HCT116 (cell line): ENCODE measurements at regions not wholly inside any gene's neighbourhood (a gene's known extent, or its start where the extent isn't known, plus 50 kb on each side); places are given as distances from the start of the nearest gene placed in this dataset.

Experiments
- ATAC-seq: fragments of 200-7000 bp; cut with Tn5 transposase; 2 replicates; pipeline ENCODE4 v1.9.1; 2020; ENCODE audit warnings: mild to moderate bottlenecking, moderate library complexity
- BruUV-seq: library from RNA; stranded (reverse); fragments of 400-500 nt; replicated peaks from 2 replicates; lab custom pipeline; 2021; lab: Mats Ljungman, UMichigan
- CTCF ChIA-PET: fragments of 300-600 bp; sonication (Branson Sonifier 250); formaldehyde crosslinking; loops from one replicate; lab custom pipeline; 2021; ENCODE audit warnings: antibody characterized with exemption; lab: Charles Lee
- POLR2A ChIA-PET: fragments of 300-600, 350-600 bp; sonication (Branson Sonifier 250); formaldehyde crosslinking; loops from one replicate; lab custom pipeline; 2021; ENCODE audit warnings: antibody characterized with exemption; lab: Charles Lee
- RAD21 ChIA-PET, 2 experiments: fragments of 300-600 bp; sonication (Branson Sonifier 250); formaldehyde crosslinking; loops; one replicate each; lab custom pipeline; 2023; ENCODE audit warnings: low total read pairs in 2 of 2; ENCODE audit not compliant: uncharacterized antibody in 2 of 2, unreplicated experiment in 2 of 2, low non-redundant PET in 1 of 2; lab: Charles Lee
- DNase-seq: peaks from one replicate; pipeline ENCODE4 v3.0.0-alpha.2; 2010; ENCODE audit warnings: low read depth, low spot score
- H2AFZ ChIP-seq: fragments of 200-600 bp; shearing (Covaris generic), sonication (generic); 2 replicates; pipeline ENCODE4 v1.6.1; 2017; ENCODE audit warnings: low read depth, mixed run types, mixed read lengths, antibody characterized with exemption, low read length; ENCODE audit not compliant: poor library complexity, severe bottlenecking
- H3K27ac ChIP-seq: 2 replicates; pipeline ENCODE4 v1.5.1; 2012; ENCODE audit warnings: low read depth, low read length
- H3K27me3 ChIP-seq: fragments of 200-600 bp; sonication (generic); 2 replicates; pipeline ENCODE4 v1.6.1; 2016; ENCODE audit warnings: mixed run types, low read length, mixed read lengths; ENCODE audit not compliant: insufficient read depth
- H3K36me3 ChIP-seq, 2 experiments: fragments of 200-500 bp in 1 of 2; fragments of 200-600 bp in 1 of 2; sonication (Bioruptor generic) in 1 of 2; sonication (generic) in 1 of 2; 2 replicates each; pipeline versions ENCODE4 v1.5.1 to v1.6.1; 2014 to 2016; ENCODE audit warnings: low read length in 2 of 2, inconsistent platforms in 1 of 2, mixed read lengths in 1 of 2, mixed run types in 1 of 2; ENCODE audit not compliant: insufficient read depth in 2 of 2, control insufficient read depth in 1 of 2
- H3K4me1 ChIP-seq, 2 experiments: fragments of 200-600 bp in 1 of 2; sonication (generic) in 1 of 2; 2 replicates each; pipeline versions ENCODE4 v1.5.1 to v1.6.1; 2012 to 2017; ENCODE audit warnings: low read length in 2 of 2, inconsistent platforms in 1 of 2, mild to moderate bottlenecking in 1 of 2, mixed read lengths in 1 of 2, mixed run types in 1 of 2, moderate library complexity in 1 of 2; ENCODE audit not compliant: insufficient read depth in 2 of 2, control insufficient read depth in 1 of 2
- H3K4me2 ChIP-seq: fragments of 200-600 bp; sonication (generic); 2 replicates; pipeline ENCODE4 v1.6.1; 2017; ENCODE audit warnings: mixed run types, low read length, mixed read lengths
- H3K4me3 ChIP-seq, 2 experiments: fragments of 200-600 bp in 1 of 2; sonication (generic) in 1 of 2; replicated peaks in 1 of 2; 2 replicates each; pipeline ENCODE4 v1.5.1; 2011 to 2016; ENCODE audit warnings: low read length in 2 of 2, control low read depth in 1 of 2, low read depth in 1 of 2, mild to moderate bottlenecking in 1 of 2, mixed read lengths in 1 of 2, mixed run types in 1 of 2
- H3K79me2 ChIP-seq: fragments of 200-600 bp; sonication (generic); 2 replicates; pipeline ENCODE4 v1.6.1; 2017; ENCODE audit warnings: mild to moderate bottlenecking, mixed run types, low read length, moderate library complexity, mixed read lengths; ENCODE audit not compliant: insufficient read depth
- H3K9ac ChIP-seq: fragments of 200-600 bp; sonication (generic); 2 replicates; pipeline ENCODE4 v1.6.1; 2016; ENCODE audit warnings: low read length, mixed read lengths
- H3K9me2 ChIP-seq: fragments of 200-600 bp; sonication (generic), shearing (Covaris generic); 2 replicates; pipeline ENCODE4 v1.6.1; 2017; ENCODE audit warnings: mixed run types, mild to moderate bottlenecking, moderate library complexity; ENCODE audit not compliant: insufficient read depth
- H3K9me3 ChIP-seq, 2 experiments: fragments of 200-500 bp in 1 of 2; fragments of 200-600 bp in 1 of 2; sonication (Bioruptor generic) in 1 of 2; sonication (generic) in 1 of 2; 2 replicates each; pipeline ENCODE4 v1.6.1; 2014 to 2017; ENCODE audit warnings: low read length in 2 of 2, mixed read lengths in 2 of 2, inconsistent platforms in 1 of 2, low read depth in 1 of 2, mild to moderate bottlenecking in 1 of 2, mixed run types in 1 of 2, moderate library complexity in 1 of 2; ENCODE audit not compliant: control insufficient read depth in 1 of 2, insufficient read depth in 1 of 2
- H4K20me1 ChIP-seq: fragments of 200-600 bp; sonication (generic), shearing (Covaris generic); 2 replicates; pipeline ENCODE4 v1.6.1; 2017; ENCODE audit warnings: mixed run types, mild to moderate bottlenecking, moderate library complexity; ENCODE audit not compliant: insufficient read depth
- CBX3 ChIP-seq: IDR thresholded peaks from 2 replicates; pipeline ENCODE4 v1.6.1; 2012; ENCODE audit warnings: low read depth
- CEBPB ChIP-seq: IDR thresholded peaks from 2 replicates; pipeline ENCODE4 v1.6.1; 2012; ENCODE audit warnings: low read depth
- EZH2 ChIP-seq: fragments of 200-600 bp; sonication (generic); IDR thresholded peaks from 2 replicates; pipeline ENCODE4 v1.6.1; 2017; ENCODE audit warnings: antibody characterized with exemption, mixed run types
- EZH2phosphoT487 ChIP-seq: fragments of 200-600 bp; IDR thresholded peaks from 2 replicates; pipeline ENCODE4 v1.6.1; 2018; ENCODE audit warnings: antibody characterized with exemption, borderline replicate concordance
- FOSL1 ChIP-seq: IDR thresholded peaks from 2 replicates; pipeline ENCODE4 v1.6.1; 2012; ENCODE audit warnings: low read depth
- POLR2AphosphoS5 ChIP-seq: IDR thresholded peaks from 2 replicates; pipeline ENCODE4 v1.6.1; 2011; ENCODE audit warnings: mild to moderate bottlenecking, low read depth, low read length, moderate library complexity
- RAD21 ChIP-seq: IDR thresholded peaks from 2 replicates; pipeline ENCODE4 v1.6.1; 2012; ENCODE audit warnings: low read depth, mild to moderate bottlenecking
- SIN3A ChIP-seq: IDR thresholded peaks from 2 replicates; pipeline ENCODE4 v1.6.1; 2012; ENCODE audit warnings: low read depth
- SP1 ChIP-seq: IDR thresholded peaks from 2 replicates; pipeline ENCODE4 v1.6.1; 2012; ENCODE audit warnings: low read depth
- SRF ChIP-seq: IDR thresholded peaks from 2 replicates; pipeline ENCODE4 v1.6.1; 2012; ENCODE audit warnings: low read depth
- TCF7L2 ChIP-seq: IDR thresholded peaks from 2 replicates; pipeline ENCODE4 v1.7.0; 2011; ENCODE audit warnings: borderline replicate concordance, inconsistent platforms; ENCODE audit not compliant: insufficient read depth, insufficient read length; ENCODE audit errors: extremely low read depth
- YY1 ChIP-seq: IDR thresholded peaks from 2 replicates; pipeline ENCODE4 v1.6.1; 2011; ENCODE audit warnings: low read length, low read depth, moderate library complexity, mild to moderate bottlenecking; ENCODE audit not compliant: insufficient replicate concordance; ENCODE audit errors: extremely low read depth
- ZFX ChIP-seq: fragments of 450-650 bp; IDR thresholded peaks from 2 replicates; pipeline ENCODE4 v1.6.1; 2017
- intact Hi-C: fragments of 100-400 bp; cut with micrococcal nuclease; formaldehyde crosslinking; loops from 2 replicates; pipeline ENCODE4 v1.10.0; 2022
- TF ChIP-seq, protein P1 (sequence below): IDR thresholded peaks from 2 replicates; pipeline ENCODE4 v1.6.1; 2012
- TF ChIP-seq, protein P2 (sequence below): IDR thresholded peaks from 2 replicates; pipeline ENCODE4 v1.6.1; 2012; ENCODE audit warnings: low read depth
- TF ChIP-seq, protein P3 (sequence below), 3 experiments: fragments of 200-600 bp in 1 of 3; sonication (generic) in 1 of 3; IDR thresholded peaks in 2 of 3; conservative IDR thresholded peaks in 1 of 3; 2 replicates each; pipeline ENCODE4 v1.5.1; 2012 to 2017; ENCODE audit warnings: low read depth in 2 of 3, low read length in 2 of 3, antibody characterized with exemption in 1 of 3, borderline replicate concordance in 1 of 3, control low read depth in 1 of 3, mild to moderate bottlenecking in 1 of 3, mixed read lengths in 1 of 3, mixed run types in 1 of 3, moderate library complexity in 1 of 3; ENCODE audit not compliant: insufficient read depth in 1 of 3

DNA sequence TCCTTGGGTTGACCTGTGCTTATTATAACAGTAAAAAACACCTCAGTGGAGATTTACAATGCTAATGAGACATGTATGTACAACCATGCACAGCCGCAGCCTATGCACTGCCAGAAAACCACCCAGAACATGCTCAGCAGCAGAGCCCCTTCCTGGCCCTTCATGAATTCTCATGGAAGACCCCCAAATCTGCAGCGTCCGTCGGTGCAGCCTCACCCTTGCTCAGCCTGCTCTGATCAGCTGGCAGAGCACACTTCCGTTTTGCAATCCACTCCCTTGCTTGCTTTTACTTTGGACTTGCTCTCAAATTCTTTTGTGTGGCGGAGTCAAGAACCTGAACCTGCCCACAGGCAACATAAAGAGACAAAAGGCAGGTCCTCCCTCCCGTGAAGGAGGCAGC is 378.2 kb upstream of the SULF2 start:
- Histone ChIP-seq H3K27ac (no peak overlapping the region), H4K20me1 (no peaks in the 10 kb centered on the region), H3K9ac (no peak overlapping the region), H3K9me2 (no peaks in the 10 kb centered on the region), H3K36me3 (no peaks in the 10 kb centered on the region), H2AFZ (no peak overlapping the region), H3K4me2 (no peak overlapping the region)
- no TSS peak for BruUV-seq
- ATAC-seq: no peak
- no peak for DNase-seq
- intact Hi-C loops: no loop called here
- CTCF ChIA-PET: no interaction called here
- TF ChIP-seq, protein P1, sequence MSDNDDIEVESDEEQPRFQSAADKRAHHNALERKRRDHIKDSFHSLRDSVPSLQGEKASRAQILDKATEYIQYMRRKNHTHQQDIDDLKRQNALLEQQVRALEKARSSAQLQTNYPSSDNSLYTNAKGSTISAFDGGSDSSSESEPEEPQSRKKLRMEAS: no peak
- TF ChIP-seq, all 23 proteins: peak for 0
- Histone ChIP-seq H3K27me3 (peaks cover 47% of the 10 kb centered on the region), H3K4me3 (no peak overlapping the region), H3K9me3 (no peaks in the 10 kb centered on the region), H3K4me1 (no peaks in the 10 kb centered on the region), H3K79me2 (no peaks in the 10 kb centered on the region)
- POLR2A ChIA-PET: no interaction called here
- RAD21 ChIA-PET: no interaction called here

DNA sequence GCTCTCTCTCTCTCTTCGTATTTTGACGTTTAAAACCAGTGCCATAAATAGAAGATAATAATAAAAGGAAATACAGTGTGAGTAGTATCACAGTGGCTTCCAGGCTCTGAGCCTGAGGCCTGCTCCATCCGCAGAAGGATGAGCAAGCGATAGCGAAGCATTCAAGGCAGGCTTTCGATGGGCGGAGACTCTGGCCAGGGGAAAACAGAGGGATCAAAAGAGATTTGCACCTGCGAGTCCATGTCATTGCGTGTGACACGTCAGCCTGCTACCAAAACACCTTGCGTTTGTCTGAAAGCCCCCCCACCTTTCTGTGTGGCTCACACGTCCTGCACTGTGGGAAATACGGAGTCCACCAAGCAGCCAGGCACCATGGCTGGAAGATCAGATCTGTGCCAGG is 377.3 kb upstream of the SULF2 start:
- H3K27ac ChIP-seq: no peak overlapping the region
- no peak overlapping the region for H3K4me2 ChIP-seq
- ATAC-seq: no peak
- DNase-seq: no peak
- H3K27me3 ChIP-seq: peaks cover 41% of the 10 kb centered on the region
- ChIA-PET POLR2A (no interaction called here), RAD21 (no interaction called here), CTCF (no interaction called here)
- intact Hi-C loops: no loop called here
- no peaks in the 10 kb centered on the region for H3K9me2 ChIP-seq
- no peaks in the 10 kb centered on the region for H3K36me3 ChIP-seq
- H3K79me2 ChIP-seq: no peaks in the 10 kb centered on the region
- no peak overlapping the region for H2AFZ ChIP-seq
- no peaks in the 10 kb centered on the region for H3K9me3 ChIP-seq
- no TSS peak for BruUV-seq
- no peak overlapping the region for H3K4me3 ChIP-seq
- H4K20me1 ChIP-seq: no peaks in the 10 kb centered on the region
- no peaks in the 10 kb centered on the region for H3K4me1 ChIP-seq
- no peak overlapping the region for H3K9ac ChIP-seq
- TF ChIP-seq SP1: no peak
- TF ChIP-seq, protein P1: no peak
- TF ChIP-seq ZFX: no peak
- TF ChIP-seq CEBPB: no peak
- TF ChIP-seq CBX3: no peak
- TF ChIP-seq, protein P2, sequence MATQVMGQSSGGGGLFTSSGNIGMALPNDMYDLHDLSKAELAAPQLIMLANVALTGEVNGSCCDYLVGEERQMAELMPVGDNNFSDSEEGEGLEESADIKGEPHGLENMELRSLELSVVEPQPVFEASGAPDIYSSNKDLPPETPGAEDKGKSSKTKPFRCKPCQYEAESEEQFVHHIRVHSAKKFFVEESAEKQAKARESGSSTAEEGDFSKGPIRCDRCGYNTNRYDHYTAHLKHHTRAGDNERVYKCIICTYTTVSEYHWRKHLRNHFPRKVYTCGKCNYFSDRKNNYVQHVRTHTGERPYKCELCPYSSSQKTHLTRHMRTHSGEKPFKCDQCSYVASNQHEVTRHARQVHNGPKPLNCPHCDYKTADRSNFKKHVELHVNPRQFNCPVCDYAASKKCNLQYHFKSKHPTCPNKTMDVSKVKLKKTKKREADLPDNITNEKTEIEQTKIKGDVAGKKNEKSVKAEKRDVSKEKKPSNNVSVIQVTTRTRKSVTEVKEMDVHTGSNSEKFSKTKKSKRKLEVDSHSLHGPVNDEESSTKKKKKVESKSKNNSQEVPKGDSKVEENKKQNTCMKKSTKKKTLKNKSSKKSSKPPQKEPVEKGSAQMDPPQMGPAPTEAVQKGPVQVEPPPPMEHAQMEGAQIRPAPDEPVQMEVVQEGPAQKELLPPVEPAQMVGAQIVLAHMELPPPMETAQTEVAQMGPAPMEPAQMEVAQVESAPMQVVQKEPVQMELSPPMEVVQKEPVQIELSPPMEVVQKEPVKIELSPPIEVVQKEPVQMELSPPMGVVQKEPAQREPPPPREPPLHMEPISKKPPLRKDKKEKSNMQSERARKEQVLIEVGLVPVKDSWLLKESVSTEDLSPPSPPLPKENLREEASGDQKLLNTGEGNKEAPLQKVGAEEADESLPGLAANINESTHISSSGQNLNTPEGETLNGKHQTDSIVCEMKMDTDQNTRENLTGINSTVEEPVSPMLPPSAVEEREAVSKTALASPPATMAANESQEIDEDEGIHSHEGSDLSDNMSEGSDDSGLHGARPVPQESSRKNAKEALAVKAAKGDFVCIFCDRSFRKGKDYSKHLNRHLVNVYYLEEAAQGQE: no peak
- no peak for TF ChIP-seq EZH2
- TF ChIP-seq SIN3A: no peak
- TF ChIP-seq, protein P3, sequence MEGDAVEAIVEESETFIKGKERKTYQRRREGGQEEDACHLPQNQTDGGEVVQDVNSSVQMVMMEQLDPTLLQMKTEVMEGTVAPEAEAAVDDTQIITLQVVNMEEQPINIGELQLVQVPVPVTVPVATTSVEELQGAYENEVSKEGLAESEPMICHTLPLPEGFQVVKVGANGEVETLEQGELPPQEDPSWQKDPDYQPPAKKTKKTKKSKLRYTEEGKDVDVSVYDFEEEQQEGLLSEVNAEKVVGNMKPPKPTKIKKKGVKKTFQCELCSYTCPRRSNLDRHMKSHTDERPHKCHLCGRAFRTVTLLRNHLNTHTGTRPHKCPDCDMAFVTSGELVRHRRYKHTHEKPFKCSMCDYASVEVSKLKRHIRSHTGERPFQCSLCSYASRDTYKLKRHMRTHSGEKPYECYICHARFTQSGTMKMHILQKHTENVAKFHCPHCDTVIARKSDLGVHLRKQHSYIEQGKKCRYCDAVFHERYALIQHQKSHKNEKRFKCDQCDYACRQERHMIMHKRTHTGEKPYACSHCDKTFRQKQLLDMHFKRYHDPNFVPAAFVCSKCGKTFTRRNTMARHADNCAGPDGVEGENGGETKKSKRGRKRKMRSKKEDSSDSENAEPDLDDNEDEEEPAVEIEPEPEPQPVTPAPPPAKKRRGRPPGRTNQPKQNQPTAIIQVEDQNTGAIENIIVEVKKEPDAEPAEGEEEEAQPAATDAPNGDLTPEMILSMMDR (IDR thresholded peaks at IDR 0.05 in 2 of 3, conservative IDR thresholded peaks at IDR 0.05 in 1 of 3; ENCODE audit: borderline replicate concordance in 1 of 3, insufficient read depth in 1 of 3, low read depth in 2 of 3, low read length in 2 of 3): no peak
- no peak for TF ChIP-seq EZH2phosphoT487
- TF ChIP-seq TCF7L2: no peak
- TF ChIP-seq FOSL1: no peak
- TF ChIP-seq SRF: no peak
- TF ChIP-seq RAD21: no peak
- no peak for TF ChIP-seq YY1
- TF ChIP-seq POLR2AphosphoS5: no peak
